Stimulated activated CD8-positive, alpha-beta memory T cell treated with anti-CD3 and anti-CD28 coated beads, Interleukin-4, amount 100 ng/mL, for 1 hour (primary cell): ENCODE measurements at regions not wholly inside any gene's neighbourhood (a gene's known extent, or its start where the extent isn't known, plus 50 kb on each side); places are given as distances from the start of the nearest gene placed in this dataset.
"Not testable (repeated sequence)": the region's sequence is repeated elsewhere in the genome, so short reads cannot be mapped to it uniquely, and the experiment has no call there.

Experiments used
- DNase-seq, 2 donors: peaks; one replicate each; pipeline ENCODE4 v3.0.0-alpha.2; 2020; ENCODE audit warnings: low read depth in 2 of 2, low spot score in 1 of 2

DNA sequence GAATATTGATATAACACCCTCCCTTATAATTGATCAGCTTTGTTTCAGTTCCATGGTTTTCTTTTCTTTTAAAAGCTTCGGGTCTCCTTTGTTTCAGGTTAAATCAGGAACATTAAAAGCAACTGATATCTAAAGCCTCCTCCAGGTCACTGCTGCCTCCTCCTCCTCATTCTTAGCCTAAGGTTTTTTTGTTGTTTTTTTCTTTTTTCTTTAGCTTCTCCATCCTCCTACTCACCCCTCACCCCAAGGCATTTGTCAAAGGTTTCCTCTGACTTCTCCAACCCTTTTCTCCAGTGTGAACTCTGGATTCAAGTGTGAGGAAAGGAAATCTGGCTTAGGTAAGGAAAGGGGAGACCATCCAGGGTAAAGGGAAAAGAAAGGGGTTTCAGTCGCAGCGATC, 420.2 kb upstream of the NFE2L3 start:
- no peak for DNase-seq

DNA sequence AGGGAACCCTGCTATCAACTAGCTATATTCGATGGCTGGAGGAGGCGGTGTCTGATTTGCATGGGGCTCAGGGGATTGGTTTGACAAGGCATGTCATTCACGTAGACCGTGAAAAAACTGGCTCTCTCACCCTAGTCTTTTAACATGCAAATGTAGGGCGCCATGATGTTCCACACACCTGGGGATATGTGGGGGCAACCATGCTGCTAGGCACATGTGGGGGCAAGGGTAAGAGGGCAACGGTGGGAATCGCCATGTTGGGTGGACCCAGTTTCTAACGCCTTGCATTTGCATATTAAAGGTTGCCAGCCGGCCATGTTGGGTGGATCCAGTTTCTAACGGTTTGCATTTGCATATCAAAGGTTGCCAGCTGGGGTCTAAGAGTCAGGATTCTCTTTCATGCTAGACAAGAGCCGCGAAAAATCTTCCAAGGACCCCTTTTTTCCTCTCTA, 419.2 kb upstream of the NFE2L3 start:
- DNase-seq, result no peak

DNA sequence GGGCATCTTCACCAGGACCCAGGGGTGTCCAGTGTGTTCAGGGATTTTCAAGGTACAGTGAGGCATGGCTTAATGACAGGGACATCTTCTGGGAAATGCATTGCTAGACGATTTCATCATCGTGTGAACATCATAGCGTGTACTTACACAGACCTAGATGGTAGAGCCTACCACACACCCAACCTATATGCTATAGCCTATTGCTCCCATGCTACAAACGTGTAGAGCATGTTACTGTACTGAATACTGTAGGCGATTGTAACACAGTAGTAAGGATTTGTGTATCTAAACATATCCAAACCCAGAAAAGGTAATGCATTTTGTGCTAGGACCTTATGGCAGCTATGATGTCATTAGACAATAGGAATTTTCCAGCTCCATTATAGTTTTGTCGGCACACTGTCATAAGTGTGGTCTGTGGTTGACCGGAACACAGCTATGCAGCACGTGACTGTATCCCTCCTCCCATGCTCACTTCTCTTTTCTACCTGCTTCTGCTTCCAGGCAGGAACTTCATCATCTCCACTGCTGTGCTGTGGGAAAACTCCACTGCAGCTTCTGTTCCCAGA, 416.2 kb upstream of the NFE2L3 start:
- DNase-seq, result no peak

DNA sequence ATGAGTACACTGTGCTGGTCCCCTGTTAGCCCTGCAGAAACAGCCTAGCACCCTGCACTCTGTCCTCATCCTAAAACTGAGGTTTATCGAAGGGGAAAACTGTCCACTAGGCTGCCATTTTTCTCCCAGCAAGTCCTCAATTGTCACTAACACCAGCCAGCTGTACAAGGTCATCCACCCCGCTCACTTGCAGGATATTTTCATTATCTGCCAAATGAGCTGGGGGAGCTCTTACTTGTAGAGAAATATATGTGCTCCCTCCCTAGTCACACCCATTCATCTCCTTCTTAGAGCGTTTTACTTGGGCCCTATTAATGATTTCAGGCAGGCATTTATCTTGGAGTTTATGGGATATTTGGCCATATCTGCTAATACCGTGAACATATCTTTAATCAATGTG, 413.5 kb upstream of the NFE2L3 start:
- DNase-seq, result no peak

DNA sequence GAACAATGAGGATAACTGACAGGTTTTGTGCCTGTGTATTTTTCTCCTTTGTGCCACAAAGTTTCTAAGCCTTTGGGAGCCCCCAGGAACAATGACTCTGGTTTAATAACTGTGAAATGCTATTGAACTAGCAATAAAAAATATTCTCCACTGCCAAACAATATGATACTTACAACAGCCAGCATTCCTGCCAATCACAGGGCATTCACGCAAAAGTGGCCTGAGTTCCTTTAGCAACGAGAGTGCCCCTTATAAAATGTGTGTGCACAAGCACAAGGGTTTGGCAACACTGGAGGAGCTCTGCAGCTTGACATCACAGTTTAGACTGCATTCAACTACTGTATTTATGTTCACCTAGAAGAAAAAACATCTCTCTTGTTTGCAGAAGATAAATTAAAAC, 412.9 kb upstream of the NFE2L3 start:
- DNase-seq, result no peak

DNA sequence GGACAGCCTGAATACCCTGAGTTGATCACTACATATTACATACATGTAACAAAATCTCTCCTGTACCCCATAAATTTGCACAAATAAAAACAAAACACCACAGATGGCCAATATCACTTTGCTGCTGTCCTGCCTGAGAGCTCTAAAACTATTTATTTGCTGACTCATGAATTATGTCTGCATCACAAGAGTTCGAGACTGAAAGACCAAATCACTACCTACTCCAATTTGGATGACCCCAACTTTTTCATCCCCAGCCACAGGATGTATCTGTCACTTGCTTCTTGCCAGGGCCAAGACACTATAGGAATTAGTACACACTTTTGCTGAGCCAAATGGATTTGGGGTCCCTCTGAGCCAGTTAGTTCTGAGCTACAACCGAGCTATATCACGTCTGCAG, 409.7 kb upstream of the NFE2L3 start:
- DNase-seq, result no peak

DNA sequence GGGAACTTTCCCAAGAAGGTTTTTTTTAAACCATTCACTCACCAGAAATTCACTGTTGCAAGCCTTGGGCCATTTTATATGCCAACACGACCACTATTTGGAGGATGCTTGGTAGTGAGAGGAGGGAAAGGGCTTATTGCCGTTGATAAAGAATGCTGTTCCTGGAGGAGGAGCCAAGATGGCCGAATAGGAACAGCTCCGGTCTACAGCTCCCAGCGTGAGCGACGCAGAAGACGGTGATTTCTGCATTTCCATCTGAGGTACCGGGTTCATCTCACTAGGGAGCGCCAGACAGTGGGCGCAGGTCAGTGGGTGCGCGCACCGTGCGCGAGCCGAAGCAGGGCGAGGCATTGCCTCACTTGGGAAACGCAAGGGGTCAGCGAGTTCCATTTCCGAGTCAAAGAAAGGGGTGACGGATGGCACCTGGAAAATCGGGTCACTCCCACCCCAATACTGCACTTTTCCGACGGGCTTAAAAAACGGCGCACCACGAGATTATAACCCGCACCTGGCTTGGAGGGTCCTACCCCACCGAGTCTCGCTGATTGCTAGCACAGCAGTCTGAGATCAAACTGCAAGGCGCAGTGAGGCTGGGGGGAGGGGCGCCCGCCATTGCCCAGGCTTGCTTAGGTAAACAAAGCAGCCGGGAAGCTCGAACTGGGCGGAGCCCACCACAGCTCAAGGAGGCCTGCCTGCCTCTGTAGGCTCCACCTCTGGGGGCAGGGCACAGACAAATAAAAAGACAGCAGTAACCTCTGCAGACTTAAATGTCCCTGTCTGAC, 408.1 kb upstream of the NFE2L3 start:
- DNase-seq, result not testable (repeated sequence)

DNA sequence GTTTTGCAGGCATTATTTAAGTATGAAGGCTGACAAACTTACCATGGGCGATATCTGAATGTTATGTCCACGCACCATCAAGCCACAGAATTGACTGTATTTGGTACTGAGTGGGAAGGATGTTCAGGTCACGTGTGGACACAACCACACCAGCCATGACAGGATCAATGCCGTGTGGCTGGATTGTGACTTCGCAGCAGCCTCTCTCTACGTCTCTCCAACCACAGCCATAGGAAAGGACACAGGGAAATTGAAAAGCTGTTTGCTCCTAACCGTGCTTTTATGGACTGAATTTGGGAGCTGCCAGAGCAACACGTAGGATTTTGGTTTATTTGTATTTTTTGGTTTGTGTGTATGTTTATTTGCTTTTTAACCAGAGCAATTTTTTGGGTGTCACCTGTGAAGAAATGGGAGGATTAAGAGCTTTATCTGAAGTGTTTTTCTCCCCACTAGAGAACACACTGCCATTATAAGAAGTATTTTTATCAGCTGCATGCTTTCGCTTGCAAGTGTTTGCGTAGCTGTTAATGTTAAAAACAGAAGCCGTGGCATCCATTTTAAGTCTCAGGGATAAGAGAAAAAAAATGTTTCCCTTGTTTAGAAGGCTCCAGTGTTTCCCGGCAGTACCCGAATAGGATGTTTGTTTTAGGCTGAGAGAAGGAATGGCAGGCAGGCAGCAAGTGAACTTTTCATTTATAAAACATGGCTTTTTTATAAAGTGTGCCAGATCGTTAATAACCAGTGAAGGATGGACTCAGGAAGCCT, 401.1 kb upstream of the NFE2L3 start:
- DNase-seq, result no peak

DNA sequence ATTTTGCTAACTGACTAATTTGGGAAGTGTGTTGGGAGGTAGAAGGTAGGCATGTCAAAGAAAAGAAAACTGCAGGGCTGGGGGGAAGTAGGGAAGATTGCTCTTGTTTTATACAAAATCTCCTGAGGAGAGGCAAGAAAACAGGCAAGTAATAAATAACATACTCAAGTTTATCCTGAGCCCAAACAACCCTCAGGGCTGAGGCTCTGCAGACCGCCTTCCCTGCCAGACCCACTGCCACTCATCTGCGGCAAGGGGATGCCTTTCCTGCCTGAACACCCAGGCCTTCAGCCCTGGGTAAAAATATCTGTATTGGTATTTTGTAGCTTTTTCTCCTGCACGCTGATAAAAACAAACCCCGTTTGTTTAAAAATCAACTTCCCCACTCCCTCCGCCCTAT, 399.8 kb upstream of the NFE2L3 start:
- no peak for DNase-seq

DNA sequence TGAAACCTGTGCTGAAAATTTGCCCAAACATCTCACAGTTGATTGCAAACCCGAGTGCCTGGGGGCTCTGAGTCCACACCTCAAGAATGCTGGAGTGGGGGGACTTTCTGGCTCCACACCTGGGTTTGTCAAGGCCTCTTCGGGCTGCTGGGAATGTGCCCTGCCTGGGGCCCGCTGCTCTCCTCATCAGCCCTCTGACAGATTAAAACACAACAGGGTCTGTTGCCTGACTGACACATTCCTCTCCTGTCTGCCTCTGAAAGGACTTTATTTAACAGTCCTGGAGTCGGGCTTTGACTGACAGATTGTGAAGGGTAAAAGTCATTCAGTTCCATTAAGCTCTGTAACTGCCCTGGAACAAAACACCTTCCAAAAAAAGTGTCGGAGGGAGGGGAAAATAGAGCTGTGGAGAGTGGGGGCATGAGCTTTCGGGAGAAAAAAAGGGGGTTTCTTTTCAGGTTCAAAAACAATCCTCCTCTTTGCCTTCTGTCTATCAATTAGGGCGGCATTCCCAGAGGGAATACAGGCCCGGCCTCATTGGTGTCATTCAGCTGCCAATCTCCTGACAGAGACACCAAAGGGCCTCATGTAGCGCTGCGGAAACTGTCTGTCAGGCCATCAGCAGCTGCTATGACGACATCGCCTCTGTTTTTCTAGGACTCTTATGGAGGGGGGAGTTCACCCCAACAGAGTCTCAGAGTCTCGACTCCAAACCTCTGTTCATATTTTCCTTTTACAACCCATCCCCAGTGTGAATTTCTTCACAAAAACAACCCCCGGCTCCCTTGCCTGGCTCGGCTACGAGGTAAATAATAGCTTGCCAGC, 398.8 kb upstream of the NFE2L3 start:
- no peak for DNase-seq

DNA sequence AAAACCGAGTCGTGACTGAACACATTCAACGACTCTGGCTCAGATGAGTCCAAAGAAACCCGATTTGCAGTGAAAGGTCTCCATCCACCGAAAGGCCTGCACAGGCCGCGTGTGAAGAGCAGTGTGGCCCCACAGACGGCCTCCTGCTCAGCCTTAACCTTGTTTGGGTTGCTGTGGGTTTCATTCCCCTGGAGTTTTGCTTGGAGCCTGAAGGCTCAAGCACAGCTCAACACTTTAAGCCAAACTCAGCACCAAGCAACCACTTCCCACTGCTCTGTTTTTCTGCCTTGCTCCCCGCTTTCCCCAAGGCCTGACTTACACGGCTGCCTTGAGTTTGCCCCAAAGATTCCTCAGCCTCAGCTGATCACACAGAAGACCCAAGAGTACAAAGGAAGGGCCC, 398.2 kb upstream of the NFE2L3 start:
- no peak for DNase-seq

DNA sequence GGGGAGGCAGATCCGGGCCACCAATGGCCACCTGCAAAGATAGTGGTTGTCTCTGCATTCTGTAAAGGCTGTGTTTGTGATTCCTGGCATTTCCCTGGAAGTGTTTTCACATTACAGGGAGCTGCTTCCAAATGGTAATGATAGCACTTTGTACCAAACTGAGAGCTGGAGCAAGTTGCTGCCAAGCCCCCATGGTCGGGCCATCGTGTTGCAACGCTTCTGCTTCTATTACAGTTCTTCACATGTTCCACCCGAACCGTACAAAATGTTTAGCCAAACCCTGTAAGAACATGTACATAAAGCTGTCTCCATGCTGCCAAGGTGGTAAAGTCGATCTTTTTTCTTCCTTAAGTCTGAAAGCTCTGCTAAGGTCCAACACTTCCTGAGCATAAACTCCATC, 397.7 kb upstream of the NFE2L3 start:
- DNase-seq, result no peak

DNA sequence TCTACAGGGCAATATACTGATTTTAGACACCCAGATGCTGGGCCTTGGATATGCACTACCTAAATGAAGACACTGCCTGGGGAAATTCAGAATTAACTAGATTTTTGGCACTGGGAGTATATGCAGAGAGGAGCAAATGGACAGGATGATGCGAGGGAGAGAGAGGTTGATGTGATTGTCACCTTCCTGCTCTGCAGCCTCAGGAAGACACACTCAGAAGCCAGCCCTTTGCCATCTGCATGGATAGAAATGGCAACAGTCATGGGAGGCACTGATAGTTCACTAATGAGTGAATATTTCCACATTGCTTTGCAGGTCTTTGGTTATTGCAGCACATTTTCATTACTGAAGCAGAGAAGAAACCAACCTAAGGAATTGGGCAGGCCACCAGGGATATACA, 397.2 kb upstream of the NFE2L3 start:
- no peak for DNase-seq

DNA sequence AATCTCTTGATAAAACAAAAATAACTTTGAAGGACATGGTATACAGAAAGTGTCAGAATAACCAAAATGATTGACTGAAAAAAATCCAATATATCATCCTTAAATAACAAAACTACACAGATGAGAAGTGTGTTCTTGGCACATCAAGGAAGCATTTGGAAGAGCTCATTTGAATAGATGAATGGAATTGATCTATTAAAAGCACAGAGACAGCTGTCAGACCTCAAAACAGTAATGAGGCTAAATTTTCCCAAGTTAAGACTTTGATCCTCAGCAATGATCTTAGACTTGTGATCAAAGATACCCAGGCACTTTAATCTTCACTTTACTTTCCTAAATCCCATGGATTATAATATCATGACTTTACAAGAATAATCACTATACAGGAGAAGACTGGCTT, 395.4 kb upstream of the NFE2L3 start:
- no peak for DNase-seq

DNA sequence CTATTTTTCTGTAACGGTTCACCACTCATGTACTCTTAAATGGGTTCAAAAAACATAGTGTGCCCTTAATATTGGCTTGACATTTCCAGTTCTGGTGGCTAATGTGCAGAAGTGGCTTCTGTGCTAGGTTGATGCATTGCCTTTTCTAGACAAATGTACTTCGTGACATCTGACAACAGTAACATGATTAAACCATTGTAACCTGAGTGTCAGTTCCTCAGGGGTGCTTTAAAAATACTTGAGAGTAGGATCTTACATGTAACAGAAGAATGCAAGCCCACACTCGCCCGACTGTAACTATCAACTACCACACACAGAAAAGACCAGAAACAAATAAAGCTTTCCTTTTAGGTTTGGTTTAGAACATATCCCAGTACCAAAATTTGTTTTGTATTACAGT, 393.4 kb upstream of the NFE2L3 start:
- DNase-seq, result no peak

DNA sequence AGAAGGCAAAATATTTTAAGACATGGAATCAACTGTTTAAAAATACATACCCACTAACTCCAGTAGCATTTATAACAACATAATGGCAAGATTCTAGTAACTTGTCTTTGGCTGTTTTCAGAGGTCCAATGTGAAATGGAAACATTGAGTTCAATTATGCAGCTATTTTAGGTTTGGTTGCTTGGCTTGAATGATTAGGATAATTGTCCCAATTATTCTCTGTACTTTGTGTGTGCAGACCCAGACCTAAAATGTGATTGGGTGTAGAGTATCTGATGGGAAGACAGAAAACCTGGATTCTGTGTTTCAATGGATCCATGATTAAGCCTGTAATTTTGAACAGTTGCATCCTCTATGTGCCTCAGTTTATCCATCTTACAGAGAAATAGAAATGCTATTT, 392.7 kb upstream of the NFE2L3 start:
- no peak for DNase-seq

DNA sequence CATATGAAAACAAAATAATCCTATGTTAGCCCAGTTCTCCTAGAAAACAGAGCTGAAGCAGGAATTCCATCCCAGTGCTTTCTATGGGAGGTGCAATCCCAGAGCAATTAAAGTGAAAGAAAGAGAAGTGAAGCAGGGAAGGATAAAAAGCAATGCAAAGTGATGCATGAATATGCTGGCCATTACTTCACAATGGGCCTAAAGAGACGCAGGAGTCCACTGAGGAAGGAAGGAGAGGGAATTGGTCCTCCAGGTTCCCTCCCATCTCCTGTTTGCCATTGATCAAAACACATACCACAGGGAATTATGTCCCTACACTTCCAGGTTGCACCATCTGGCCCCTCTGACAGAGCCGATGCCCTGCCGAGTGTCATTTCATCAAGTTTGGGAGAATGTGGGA, 392.2 kb upstream of the NFE2L3 start:
- no peak for DNase-seq

DNA sequence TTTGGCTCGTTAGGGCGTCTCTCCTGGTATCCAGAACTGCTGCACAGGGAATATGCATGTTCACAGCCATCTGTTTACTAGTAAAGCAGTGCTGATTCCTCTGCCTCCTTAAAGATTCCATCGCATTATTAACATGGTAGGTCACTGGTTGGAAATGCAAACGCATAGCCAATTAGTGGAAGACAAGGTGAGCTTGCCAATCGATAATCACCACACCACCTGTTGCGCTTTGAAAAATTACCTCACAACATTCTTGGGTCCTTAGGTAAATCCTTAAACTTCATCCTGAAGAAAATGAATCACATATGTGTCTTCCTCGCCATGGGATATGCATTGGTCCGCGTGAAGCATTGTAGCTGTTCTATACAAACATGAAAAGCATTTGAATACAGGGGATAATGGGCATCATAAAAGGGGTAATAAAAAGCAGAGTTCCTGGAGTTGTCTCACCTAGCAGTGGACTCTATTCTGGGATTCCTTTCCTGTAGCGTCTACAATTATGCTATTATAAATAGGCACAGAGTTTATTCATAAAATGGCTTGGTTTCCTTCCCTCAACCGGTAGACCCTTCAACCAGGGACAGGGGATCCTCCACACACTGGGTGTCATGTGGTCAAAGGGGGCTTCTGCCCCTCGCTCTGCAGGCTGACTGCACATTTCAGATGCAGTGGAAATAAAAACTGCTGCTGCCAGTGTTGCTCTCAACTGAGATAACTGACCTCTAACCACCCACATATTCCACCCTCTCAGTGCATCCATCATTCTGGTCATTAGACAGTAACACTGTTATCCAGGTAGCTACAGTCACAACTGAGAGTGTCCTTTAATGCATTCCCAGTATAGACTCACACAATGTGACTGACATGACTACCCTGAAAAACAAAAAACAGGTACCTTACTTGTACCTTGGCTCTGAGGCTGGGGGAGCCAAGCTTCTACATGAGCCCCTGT, 389.2 kb upstream of the NFE2L3 start:
- DNase-seq, result no peak

DNA sequence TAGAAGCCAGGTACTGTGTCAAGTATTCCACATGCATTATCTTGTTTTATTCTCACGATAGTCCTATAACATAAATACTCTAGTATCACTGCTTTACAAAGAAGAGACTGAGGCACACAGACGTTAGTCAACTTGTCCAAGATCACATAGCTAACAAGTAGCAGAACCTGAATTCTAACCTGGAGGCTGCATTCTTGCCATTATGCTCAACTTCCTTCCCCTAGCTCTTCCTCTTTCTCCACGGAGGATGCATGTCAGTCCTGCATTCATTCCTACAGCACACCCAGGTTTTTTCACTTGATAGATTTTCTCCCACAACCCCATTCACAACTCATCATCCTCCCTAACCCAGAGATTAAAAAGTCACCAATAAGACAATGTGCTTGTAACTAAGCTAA, 388.5 kb upstream of the NFE2L3 start:
- no peak for DNase-seq

DNA sequence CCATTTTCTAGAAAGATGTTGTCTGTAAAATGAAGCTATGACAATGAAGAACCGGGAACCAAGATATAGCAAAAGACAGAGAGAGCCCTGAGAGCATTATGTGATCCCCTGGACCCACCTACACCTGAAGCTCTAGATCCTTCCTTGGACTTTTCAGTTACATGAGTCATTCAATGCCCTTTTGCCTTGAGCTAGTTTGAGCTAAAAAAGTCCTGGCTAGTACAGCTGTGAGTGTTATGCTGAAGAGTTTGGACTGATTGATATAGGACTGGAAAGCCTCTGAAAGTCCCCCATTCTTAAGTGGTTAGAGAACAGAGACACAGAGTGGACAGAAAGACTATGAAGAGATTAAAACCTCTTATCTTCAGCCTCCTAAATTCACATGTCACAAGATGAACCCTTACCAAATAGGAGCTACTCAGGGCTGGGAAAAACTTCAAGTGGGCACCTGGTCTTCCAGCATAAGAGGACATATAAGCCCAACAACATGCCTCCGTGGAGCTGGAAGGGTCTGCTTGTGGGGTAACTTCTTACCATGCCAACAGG, 386.8 kb upstream of the NFE2L3 start:
- DNase-seq, result no peak
